CD4-positive, alpha-beta T cell (primary cell): ENCODE measurements at regions not wholly inside any gene's neighbourhood (a gene's known extent, or its start where the extent isn't known, plus 50 kb on each side); places are given as distances from the start of the nearest gene placed in this dataset.

Source experiments
- ATAC-seq: fragments of 200-7000 bp; cut with Tn5 transposase; one replicate; pipeline ENCODE4 v1.10.0; 2022; ENCODE audit warnings: mild to moderate bottlenecking; ENCODE audit not compliant: poor library complexity
- CTCF ChIA-PET: fragments of 350-600 bp; sonication (Branson Sonifier 250); formaldehyde crosslinking; loops from one replicate; lab custom pipeline; 2021; ENCODE audit warnings: antibody characterized with exemption, inconsistent platforms; lab: Charles Lee
- POLR2A ChIA-PET: fragments of 350-600 bp; sonication (Branson Sonifier 250); formaldehyde crosslinking; loops from one replicate; lab custom pipeline; 2021; ENCODE audit warnings: antibody characterized with exemption, inconsistent platforms; lab: Charles Lee
- DNase-seq, 14 experiments: peaks; one replicate each; pipeline ENCODE4 v3.0.0-alpha.2; 2013 to 2020; ENCODE audit warnings: mixed read lengths in 2 of 14
- H3K27ac ChIP-seq, 2 donors: one replicate each; pipeline versions ENCODE4 v1.5.1 to v1.7.0; 2013; ENCODE audit warnings: low read length in 2 of 2, low read depth in 1 of 2, mild to moderate bottlenecking in 1 of 2
- H3K27me3 ChIP-seq, 2 experiments: 1 replicate in 1 of 2; 2 replicates in 1 of 2; pipeline versions ENCODE4 v1.6.1 to v1.7.0; 2013; ENCODE audit warnings: low read length in 2 of 2, control low read depth in 1 of 2, mild to moderate bottlenecking in 1 of 2, moderate library complexity in 1 of 2; ENCODE audit not compliant: insufficient read depth in 2 of 2, control insufficient read depth in 1 of 2
- H3K36me3 ChIP-seq: one replicate; pipeline ENCODE4 v1.6.1; 2013; ENCODE audit warnings: low read length, control low read depth; ENCODE audit not compliant: insufficient read depth
- H3K4me1 ChIP-seq: one replicate; pipeline ENCODE4 v1.6.1; 2013; ENCODE audit warnings: low read length, control low read depth; ENCODE audit not compliant: insufficient read depth
- H3K4me3 ChIP-seq: one replicate; pipeline ENCODE4 v1.5.1; 2013; ENCODE audit warnings: mild to moderate bottlenecking, low read length, moderate library complexity
- H3K9me3 ChIP-seq, 2 experiments: 1 replicate in 1 of 2; 2 replicates in 1 of 2; pipeline versions ENCODE4 v1.6.1 to v1.7.0; 2013; ENCODE audit warnings: low read length in 2 of 2, mild to moderate bottlenecking in 2 of 2, control low read depth in 1 of 2, moderate library complexity in 1 of 2; ENCODE audit not compliant: control insufficient read depth in 1 of 2, insufficient read depth in 1 of 2
- H3K27ac Mint-ChIP-seq: one replicate; pipeline ENCODE4 v1.8.0; 2020; ENCODE audit warnings: mixed read lengths
- H3K27me3 Mint-ChIP-seq: one replicate; pipeline ENCODE4 v1.8.0; 2021; ENCODE audit warnings: mixed read lengths
- H3K36me3 Mint-ChIP-seq: one replicate; pipeline ENCODE4 v1.8.0; 2021; ENCODE audit warnings: low read depth, mixed read lengths
- H3K4me1 Mint-ChIP-seq: one replicate; pipeline ENCODE4 v1.8.0; 2021; ENCODE audit warnings: low read depth, mixed read lengths
- H3K4me3 Mint-ChIP-seq: one replicate; pipeline ENCODE4 v1.8.0; 2020; ENCODE audit warnings: mild to moderate bottlenecking, mixed read lengths
- H3K9me3 Mint-ChIP-seq: one replicate; pipeline ENCODE4 v1.8.0; 2020; ENCODE audit warnings: mixed read lengths
- CTCF ChIP-seq: fragments of 200-600 bp; IDR thresholded peaks from one replicate; pipeline ENCODE4 v1.8.0; 2022; ENCODE audit warnings: antibody characterized with exemption, mild to moderate bottlenecking
- intact Hi-C, 2 experiments: fragments of 100-400 bp; cut with DNase I in 1 of 2; cut with micrococcal nuclease in 1 of 2; formaldehyde crosslinking; loops; one replicate each; pipeline versions ENCODE4 v1.15.1 to v1.9.0; 2023 to 2025; cut with DNase I, micrococcal nuclease

- Histone ChIP-seq H3K9me3 (peaks cover 0 to 12% of the 10 kb centered on the region in 2 experiments), H3K27ac (no peak overlapping the region), H3K27me3 (no peaks in the 10 kb centered on the region), H3K36me3 (no peaks in the 10 kb centered on the region), H3K4me3 (no peak overlapping the region), H3K4me1 (no peaks in the 10 kb centered on the region)
- no peak overlapping the region for H3K27ac Mint-ChIP-seq
- H3K4me3 Mint-ChIP-seq = no peak overlapping the region
- no peak for TF ChIP-seq CTCF
- H3K9me3 Mint-ChIP-seq = no peaks in the 10 kb centered on the region
- ATAC-seq (no peak), DNase-seq (no peak)
- ChIA-PET POLR2A (no interaction called here), CTCF (no interaction called here)
- no peaks in the 10 kb centered on the region for H3K27me3 Mint-ChIP-seq
- intact Hi-C loops = no loop called here
- no peaks in the 10 kb centered on the region for H3K4me1 Mint-ChIP-seq
- no peaks in the 10 kb centered on the region for H3K36me3 Mint-ChIP-seq
These were observed 600.9 kb upstream of the MKI67 start for GRCh38 chr10:128727114-128727513.

GRCh38 chr10:128729910-128730420 is 603.7 kb upstream of the MKI67 start:
- Histone ChIP-seq H3K27me3 (no peaks in the 10 kb centered on the region), H3K4me1 (no peaks in the 10 kb centered on the region), H3K27ac (no peak overlapping the region), H3K4me3 (no peak overlapping the region), H3K9me3 (no peaks in the 10 kb centered on the region), H3K36me3 (no peaks in the 10 kb centered on the region)
- H3K4me3 Mint-ChIP-seq = no peak overlapping the region
- no peak for TF ChIP-seq CTCF
- H3K27ac Mint-ChIP-seq = no peak overlapping the region
- POLR2A ChIA-PET = no interaction called here
- CTCF ChIA-PET = no interaction called here
- no peaks in the 10 kb centered on the region for H3K27me3 Mint-ChIP-seq
- H3K36me3 Mint-ChIP-seq = no peaks in the 10 kb centered on the region
- no peak for DNase-seq
- no peaks in the 10 kb centered on the region for H3K9me3 Mint-ChIP-seq
- no peaks in the 10 kb centered on the region for H3K4me1 Mint-ChIP-seq
- ATAC-seq = no peak
- intact Hi-C loops = no loop called here

GRCh38 chr10:128730922-128731321 is 604.7 kb upstream of the MKI67 start:
- H3K9me3 Mint-ChIP-seq = no peaks in the 10 kb centered on the region
- intact Hi-C loops = no loop called here
- H3K36me3 ChIP-seq = no peaks in the 10 kb centered on the region
- ChIA-PET POLR2A (no interaction called here), CTCF (no interaction called here)
- H3K27ac ChIP-seq = no peak overlapping the region
- H3K27me3 ChIP-seq = no peaks in the 10 kb centered on the region
- no peak overlapping the region for H3K4me3 ChIP-seq
- H3K4me3 Mint-ChIP-seq = no peak overlapping the region
- no peaks in the 10 kb centered on the region for H3K27me3 Mint-ChIP-seq
- DNase-seq = no peak
- no peak overlapping the region for H3K27ac Mint-ChIP-seq
- H3K9me3 ChIP-seq = no peaks in the 10 kb centered on the region
- ATAC-seq = no peak
- H3K4me1 Mint-ChIP-seq = no peaks in the 10 kb centered on the region
- no peak for TF ChIP-seq CTCF
- H3K4me1 ChIP-seq = no peaks in the 10 kb centered on the region
- H3K36me3 Mint-ChIP-seq = no peaks in the 10 kb centered on the region
